ENCODE measurements at regions not wholly inside any gene's neighbourhood (a gene's known extent, or its start where the extent isn't known, plus 50 kb on each side); places are given as distances from the start of the nearest gene placed in this dataset.
A peak's percentile ranks its signal among the peaks of the same experiment; 100 is the strongest.
"Not testable (repeated sequence)": the region's sequence is repeated elsewhere in the genome, so short reads cannot be mapped to it uniquely, and the experiment has no call there.

- no peak for DNase-seq (ENCODE audit: low read depth)
Measured at GRCh38 chr15:70525551-70525950, 237.8 kb downstream of the UACA start.

DNA sequence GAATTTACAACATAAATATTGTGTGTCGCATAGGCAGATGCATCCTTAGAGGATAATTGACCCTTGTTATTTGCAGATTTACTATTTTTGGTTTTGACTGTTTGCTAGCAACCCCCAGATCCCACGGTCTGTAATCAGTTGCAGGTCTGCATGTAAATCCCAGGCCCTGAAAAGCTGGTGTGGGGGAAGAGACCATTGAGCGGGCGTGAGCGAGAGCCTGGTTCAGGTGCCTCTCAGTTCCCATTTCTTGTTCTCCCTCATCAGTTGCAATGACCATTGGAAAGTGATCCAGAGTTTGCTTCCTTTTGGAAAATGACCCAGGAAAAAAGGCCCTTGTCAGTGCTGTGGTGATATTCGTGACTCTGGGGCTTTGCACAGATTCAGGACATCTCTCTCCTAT is 238.9 kb downstream of the UACA start:
- no peak for DNase-seq (ENCODE audit: low read depth)

DNA sequence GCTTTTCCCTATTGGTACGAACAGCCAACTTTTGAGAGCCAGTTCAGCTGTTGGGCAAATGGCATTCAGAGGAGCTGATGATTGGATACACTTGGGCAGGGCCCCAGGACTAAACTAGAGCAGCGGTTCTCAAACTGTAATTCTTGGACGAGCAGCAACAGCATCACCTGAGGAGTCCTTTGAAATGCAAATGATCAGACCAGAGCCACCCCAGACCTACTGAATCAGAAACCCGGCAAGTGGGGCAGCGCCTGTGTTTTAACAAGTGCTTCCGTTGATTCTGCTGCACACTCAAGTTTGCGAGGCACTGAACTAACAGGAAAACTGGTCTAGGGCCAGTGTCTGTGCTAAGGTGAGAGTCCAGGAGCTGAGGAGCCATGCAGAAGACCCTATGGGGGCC is 239.7 kb downstream of the UACA start:
- DNase-seq (ENCODE audit: low read depth) = no peak

DNA sequence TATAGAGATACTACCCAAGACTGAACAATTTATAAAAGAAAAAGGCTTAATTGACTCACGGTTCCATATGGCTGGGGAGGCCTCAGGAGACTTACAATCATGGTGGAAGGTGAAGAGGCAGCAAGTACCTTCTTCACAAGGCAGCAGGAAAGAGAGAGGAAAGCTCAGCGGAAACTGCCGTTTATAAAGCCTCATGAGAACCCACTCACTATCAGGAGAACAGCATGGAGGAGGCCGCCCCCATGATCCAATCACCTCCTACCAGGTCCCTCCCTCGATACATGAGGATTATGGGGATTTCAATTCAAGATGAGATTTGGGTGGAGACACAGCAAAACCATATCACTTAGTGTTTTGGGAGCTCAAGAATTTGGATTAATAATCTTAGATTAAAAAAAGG is 240.2 kb downstream of the UACA start:
- DNase-seq (ENCODE audit: low read depth) = no peak

DNA sequence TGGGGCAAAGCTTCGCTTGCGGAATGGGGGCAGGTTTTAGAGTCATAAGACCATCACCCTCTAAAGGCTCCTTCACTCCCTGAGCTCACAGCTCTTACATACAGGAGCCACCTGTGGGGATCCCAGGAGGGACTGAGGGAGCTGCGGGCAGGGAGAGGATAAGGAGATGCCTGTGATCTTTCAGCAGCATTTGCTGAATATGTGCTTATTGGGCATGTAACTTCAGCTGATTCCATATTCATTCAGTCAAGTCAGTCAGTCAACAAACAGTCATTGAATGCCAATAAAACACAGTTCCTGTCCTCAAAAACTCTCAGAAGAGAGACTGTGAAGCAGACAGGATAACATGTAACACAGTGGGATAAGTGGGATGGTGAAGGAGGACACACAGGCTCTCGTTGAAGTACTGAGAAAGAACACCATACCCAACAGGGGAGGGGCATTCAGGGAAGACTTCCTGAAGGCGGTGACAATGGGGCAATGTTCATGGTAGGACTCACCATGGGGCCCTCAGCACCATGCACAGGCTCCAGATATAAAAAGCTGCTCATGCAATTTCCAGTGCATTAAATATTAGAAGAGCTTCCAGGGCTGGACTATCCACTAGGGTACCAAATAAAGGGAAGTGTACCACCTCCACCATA is 240.9 kb downstream of the UACA start:
- no peak for DNase-seq (ENCODE audit: low read depth)

- no peak for DNase-seq (ENCODE audit: low read depth)
Measured at GRCh38 chr15:70521576-70522322, 241.6 kb downstream of the UACA start.

- no peak for DNase-seq (ENCODE audit: low read depth)
Measured at GRCh38 chr15:70519616-70520015, 243.7 kb downstream of the UACA start.

DNA sequence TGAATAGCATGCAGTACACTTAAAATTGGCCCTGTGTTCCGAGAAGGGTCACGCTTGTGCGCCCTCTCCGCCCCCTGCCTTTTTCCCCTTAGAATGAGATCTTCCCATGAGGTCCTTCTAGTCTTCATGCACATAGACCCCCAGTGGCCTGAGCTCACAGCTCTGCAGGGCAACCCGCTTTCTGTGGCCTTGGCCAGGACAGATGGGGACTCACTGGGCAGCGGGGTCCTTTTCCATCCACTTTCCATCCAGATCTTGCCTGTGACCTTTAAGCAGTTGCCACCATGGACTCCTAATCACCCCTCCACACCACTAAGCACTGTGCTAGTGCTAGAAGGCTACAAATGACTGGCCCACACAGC is 244.4 kb downstream of the UACA start:
- DNase-seq (ENCODE audit: low read depth) = no peak

- no peak for DNase-seq (ENCODE audit: low read depth)
Measured at GRCh38 chr15:70518201-70519003, 245.0 kb downstream of the UACA start.

GRCh38 chr15:70517194-70517590 is 246.2 kb downstream of the UACA start:
- no peak for DNase-seq (ENCODE audit: low read depth)

DNA sequence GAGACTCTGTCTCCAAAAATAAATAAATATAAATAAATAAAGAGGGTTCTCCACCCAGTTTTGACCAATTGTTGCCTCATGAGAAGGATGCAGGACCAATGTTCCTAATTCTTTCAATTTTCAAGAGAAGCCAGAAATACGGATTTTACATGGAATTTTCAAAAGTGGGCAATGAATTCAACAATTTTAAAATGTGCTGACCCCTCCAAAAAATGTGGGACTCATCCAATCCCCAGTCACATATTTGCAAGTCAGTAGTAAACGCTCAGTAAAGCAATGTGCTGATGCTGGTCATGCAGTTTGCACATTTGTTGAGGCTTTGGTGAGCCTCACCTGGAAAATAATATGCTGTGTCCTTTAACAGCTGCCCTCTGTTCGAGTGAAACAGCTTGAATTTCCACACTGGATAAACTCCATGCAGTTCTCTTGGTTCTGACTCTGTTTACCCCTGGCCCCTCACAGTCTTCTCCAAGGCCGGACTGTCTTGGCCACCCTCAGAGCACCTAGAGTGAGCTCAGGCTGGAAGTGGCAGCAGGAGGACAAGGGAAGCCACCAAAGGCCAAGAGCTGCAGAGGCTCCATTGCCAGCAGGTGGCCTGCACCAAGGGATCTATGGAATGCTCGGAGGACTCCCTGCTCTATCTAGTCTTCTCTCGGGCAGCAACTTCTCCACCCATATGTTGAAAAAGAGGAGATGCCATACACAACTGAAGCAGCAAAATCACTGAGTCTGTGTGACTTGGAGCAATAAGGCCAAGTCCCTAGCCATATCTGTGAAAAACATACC is 246.8 kb downstream of the UACA start:
- DNase-seq (ENCODE audit: low read depth) = no peak

- no peak for DNase-seq (ENCODE audit: low read depth)
Measured at GRCh38 chr15:70514251-70514650, 249.1 kb downstream of the UACA start.

DNA sequence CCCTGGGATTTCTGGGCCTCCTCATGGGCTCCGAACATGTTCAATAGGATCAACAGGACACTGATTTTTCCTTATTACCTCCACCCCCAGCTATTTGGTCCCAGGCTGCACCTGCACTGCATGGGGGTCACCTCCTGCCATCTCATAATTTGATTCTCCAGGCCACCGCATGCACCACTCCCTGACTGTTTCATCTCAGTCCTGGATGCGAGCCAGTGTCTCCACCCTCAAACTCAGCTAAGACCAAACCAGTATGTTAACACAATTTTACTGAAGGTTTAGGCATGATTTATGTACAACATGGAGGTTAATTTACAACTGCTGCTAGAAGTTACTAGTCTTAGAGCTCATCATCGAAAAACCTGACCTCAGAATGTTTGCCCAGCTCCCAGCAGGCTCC is 249.5 kb downstream of the UACA start:
- no peak for DNase-seq (ENCODE audit: low read depth)

- DNase-seq (ENCODE audit: low read depth) = peak; percentile 76
Measured at GRCh38 chr15:70512772-70513362, 250.5 kb downstream of the UACA start.

- not testable (repeated sequence) for DNase-seq (ENCODE audit: low read depth)
Measured at GRCh38 chr15:70511972-70512587, 251.3 kb downstream of the UACA start.

DNA sequence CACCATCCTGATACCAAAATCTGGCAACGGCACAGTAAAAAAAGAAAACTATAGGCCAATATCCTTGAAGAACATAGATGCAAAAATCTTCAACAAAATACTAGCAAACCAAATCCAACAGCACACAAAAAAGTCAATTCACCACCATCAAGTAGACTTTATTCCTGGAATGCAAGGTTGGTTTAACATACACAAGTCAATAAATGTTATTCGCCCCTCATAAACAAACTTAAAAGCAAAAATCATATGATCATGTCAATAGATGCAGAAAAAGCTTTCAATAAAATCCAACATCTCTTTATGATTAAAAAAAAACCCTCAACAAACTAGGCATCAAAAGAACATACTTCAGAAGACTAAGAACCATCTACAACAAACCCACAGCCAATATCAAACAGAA is 252.9 kb downstream of the UACA start:
- DNase-seq (ENCODE audit: low read depth) = no peak

GRCh38 chr15:70509731-70510143 is 253.6 kb downstream of the UACA start:
- no peak for DNase-seq (ENCODE audit: low read depth)

GRCh38 chr15:70509282-70509662 is 254.1 kb downstream of the UACA start:
- DNase-seq (ENCODE audit: low read depth) = no peak

GRCh38 chr15:70508561-70509281 is 254.6 kb downstream of the UACA start:
- DNase-seq (ENCODE audit: low read depth) = peak; percentile 93

DNA sequence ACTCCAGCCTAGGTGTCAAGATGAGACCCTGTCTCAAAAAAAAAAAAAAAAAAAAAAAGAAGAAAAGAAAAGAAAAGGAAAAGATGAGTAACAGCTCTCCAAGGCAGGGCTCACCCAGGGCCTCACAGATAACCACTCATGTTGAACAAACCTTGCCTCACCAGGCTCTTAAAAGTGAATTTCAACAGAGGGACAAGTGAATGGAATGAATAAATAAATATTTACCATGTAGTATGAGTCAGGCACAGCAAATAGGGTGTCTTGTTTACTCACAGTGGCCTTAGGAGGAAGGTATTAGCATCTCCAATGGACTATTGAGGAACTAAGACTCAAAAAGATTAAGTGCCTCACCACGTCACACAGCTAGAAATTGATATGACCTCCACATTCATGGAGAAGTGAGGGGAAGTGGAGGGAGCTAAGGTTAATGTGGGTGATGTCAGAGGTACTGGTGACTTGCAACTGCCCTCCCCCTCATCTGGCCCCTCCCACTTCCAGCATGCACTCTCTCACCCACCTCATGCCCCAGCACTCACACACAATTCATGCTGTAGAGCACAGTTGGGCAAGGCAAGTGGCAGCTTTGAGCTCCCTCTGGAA is 255.5 kb downstream of the UACA start:
- peak; percentile 67 for DNase-seq (ENCODE audit: low read depth)

Measured in ELR (cell line).